ENCODE measurements at regions not wholly inside any gene's neighbourhood (a gene's known extent, or its start where the extent isn't known, plus 50 kb on each side); places are given as distances from the start of the nearest gene placed in this dataset.

- TF ChIP-seq POLR2AphosphoS5 (IDR thresholded peaks at IDR 0.05; ENCODE audit: borderline replicate concordance, low read depth, low read length) (no peak), EZH2 (IDR thresholded peaks at IDR 0.05) (no peak)
Measured at GRCh38 chr2:42901076-42901640, 108.8 kb upstream of the HAAO start.

Data from SK-N-MC (cell line).